HFF-Myc (cell line): ENCODE measurements at regions not wholly inside any gene's neighbourhood (a gene's known extent, or its start where the extent isn't known, plus 50 kb on each side); places are given as distances from the start of the nearest gene placed in this dataset.

Experiments used
- DNase-seq: peaks from one replicate; pipeline ENCODE4 v3.0.0-alpha.2; 2011; ENCODE audit warnings: low read depth; ENCODE audit errors: extremely low read depth
- H3K4me3 ChIP-seq: replicated peaks from 2 replicates; pipeline ENCODE4 v1.5.1; 2011; ENCODE audit warnings: low read depth, mild to moderate bottlenecking, control low read depth, low read length
- CTCF ChIP-seq: IDR thresholded peaks from 2 replicates; pipeline ENCODE4 v1.5.1; 2012; ENCODE audit warnings: mild to moderate bottlenecking, low read depth, low read length, control low read depth; ENCODE audit errors: missing control alignments

GRCh38 chr1:30044656-30045144, 678.7 kb downstream of the MATN1 start:
- H3K4me3 ChIP-seq, result no peak overlapping the region
- no peak for DNase-seq
- TF ChIP-seq CTCF, result no peak

GRCh38 chr1:30043731-30044408, 679.5 kb downstream of the MATN1 start:
- DNase-seq, result no peak
- TF ChIP-seq CTCF, result no peak
- H3K4me3 ChIP-seq, result no peak overlapping the region

GRCh38 chr1:30043256-30043655, 680.1 kb downstream of the MATN1 start:
- TF ChIP-seq CTCF, result no peak
- H3K4me3 ChIP-seq, result no peak overlapping the region
- DNase-seq, result no peak

GRCh38 chr1:30042438-30043147, 680.8 kb downstream of the MATN1 start:
- DNase-seq, result no peak
- TF ChIP-seq CTCF, result no peak
- no peak overlapping the region for H3K4me3 ChIP-seq

GRCh38 chr1:30041741-30042437, 681.5 kb downstream of the MATN1 start:
- no peak for DNase-seq
- no peak overlapping the region for H3K4me3 ChIP-seq
- TF ChIP-seq CTCF, result no peak

- no peak for TF ChIP-seq CTCF
- no peak for DNase-seq
- no peak overlapping the region for H3K4me3 ChIP-seq
Observed at GRCh38 chr1:30040081-30041019, 683.0 kb downstream of the MATN1 start.
